Left lung (tissue), 4 donors: ENCODE measurements at regions not wholly inside any gene's neighbourhood (a gene's known extent, or its start where the extent isn't known, plus 50 kb on each side); places are given as distances from the start of the nearest gene placed in this dataset.

Experiments
- ATAC-seq: fragments of 200-7000 bp; cut with Tn5 transposase; one replicate; pipeline ENCODE4 v1.9.1; 2020; ENCODE audit warnings: moderate library complexity
- DNase-seq, 4 donors: peaks; one replicate each; pipeline ENCODE4 v3.0.0-alpha.2; 2013 to 2020
- H3K27ac ChIP-seq, 2 donors: fragments of 200-600 bp; sonication (generic) in 1 of 2; one replicate each; pipeline versions ENCODE4 v1.5.0 to v1.8.0; 2020 to 2021
- H3K27me3 ChIP-seq, 2 donors: fragments of 200-600 bp; sonication (generic) in 1 of 2; one replicate each; pipeline versions ENCODE4 v1.5.0 to v1.8.0; 2020 to 2021
- H3K36me3 ChIP-seq, 2 donors: fragments of 200-600 bp; sonication (generic) in 1 of 2; one replicate each; pipeline versions ENCODE4 v1.5.0 to v1.8.0; 2020 to 2021
- H3K4me1 ChIP-seq, 2 donors: fragments of 200-600 bp; one replicate each; pipeline ENCODE4 v1.8.0; 2021
- H3K4me3 ChIP-seq, 2 donors: fragments of 200-600 bp; sonication (generic) in 1 of 2; one replicate each; pipeline versions ENCODE4 v1.5.0 to v1.8.0; 2020 to 2021; ENCODE audit warnings: mild to moderate bottlenecking in 1 of 2
- H3K9me3 ChIP-seq, 2 donors: fragments of 200-600 bp; sonication (generic) in 1 of 2; one replicate each; pipeline versions ENCODE4 v1.5.0 to v1.8.0; 2020 to 2021
- intact Hi-C, 2 donors: fragments of 100-400 bp; cut with DNase I; formaldehyde crosslinking; loops; one replicate each; pipeline versions ENCODE4 v1.11.2 to v1.14.2; 2022
- TF ChIP-seq, protein P1 (sequence below), 2 donors: fragments of 200-600 bp; sonication (generic) in 1 of 2; IDR thresholded peaks; one replicate each; pipeline versions ENCODE4 v1.5.0 to v1.8.0; 2021; ENCODE audit warnings: antibody characterized with exemption in 2 of 2
- donor health status: DM: no; HTN: yes; CAD: no.
- donor health status: DM: no; HTN: no; CAD: no.

DNA sequence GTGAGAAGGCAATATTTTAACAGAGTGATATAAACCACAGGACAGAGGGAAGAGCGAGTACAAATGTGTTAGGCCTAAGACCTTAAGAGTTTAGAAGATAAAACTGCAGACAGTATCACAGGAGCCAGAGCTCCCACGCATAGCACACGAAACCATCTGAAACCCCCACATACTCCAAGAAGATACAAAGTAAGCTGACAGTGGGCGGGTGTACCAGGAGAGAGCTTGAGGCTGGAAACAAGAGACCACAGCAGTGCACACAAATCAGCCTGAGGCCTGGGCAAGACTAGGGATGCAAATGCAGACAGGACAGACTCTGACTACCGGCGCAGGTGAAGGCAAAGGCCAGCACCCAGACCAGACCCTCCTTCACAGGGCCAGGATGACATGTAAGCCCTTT, 54.1 kb upstream of the ARHGAP24 start:
- no peak for DNase-seq
- no peak overlapping the region for H3K4me3 ChIP-seq
- H3K36me3 ChIP-seq: no peaks in the 10 kb centered on the region
- H3K27ac ChIP-seq: no peak overlapping the region
- TF ChIP-seq, protein P1, sequence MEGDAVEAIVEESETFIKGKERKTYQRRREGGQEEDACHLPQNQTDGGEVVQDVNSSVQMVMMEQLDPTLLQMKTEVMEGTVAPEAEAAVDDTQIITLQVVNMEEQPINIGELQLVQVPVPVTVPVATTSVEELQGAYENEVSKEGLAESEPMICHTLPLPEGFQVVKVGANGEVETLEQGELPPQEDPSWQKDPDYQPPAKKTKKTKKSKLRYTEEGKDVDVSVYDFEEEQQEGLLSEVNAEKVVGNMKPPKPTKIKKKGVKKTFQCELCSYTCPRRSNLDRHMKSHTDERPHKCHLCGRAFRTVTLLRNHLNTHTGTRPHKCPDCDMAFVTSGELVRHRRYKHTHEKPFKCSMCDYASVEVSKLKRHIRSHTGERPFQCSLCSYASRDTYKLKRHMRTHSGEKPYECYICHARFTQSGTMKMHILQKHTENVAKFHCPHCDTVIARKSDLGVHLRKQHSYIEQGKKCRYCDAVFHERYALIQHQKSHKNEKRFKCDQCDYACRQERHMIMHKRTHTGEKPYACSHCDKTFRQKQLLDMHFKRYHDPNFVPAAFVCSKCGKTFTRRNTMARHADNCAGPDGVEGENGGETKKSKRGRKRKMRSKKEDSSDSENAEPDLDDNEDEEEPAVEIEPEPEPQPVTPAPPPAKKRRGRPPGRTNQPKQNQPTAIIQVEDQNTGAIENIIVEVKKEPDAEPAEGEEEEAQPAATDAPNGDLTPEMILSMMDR (IDR thresholded peaks at IDR 0.05): no peak
- H3K27me3 ChIP-seq: no peaks in the 10 kb centered on the region
- no peaks in the 10 kb centered on the region for H3K4me1 ChIP-seq
- ATAC-seq: no peak
- H3K9me3 ChIP-seq: no peaks in the 10 kb centered on the region
- intact Hi-C loops: no loop called here

DNA sequence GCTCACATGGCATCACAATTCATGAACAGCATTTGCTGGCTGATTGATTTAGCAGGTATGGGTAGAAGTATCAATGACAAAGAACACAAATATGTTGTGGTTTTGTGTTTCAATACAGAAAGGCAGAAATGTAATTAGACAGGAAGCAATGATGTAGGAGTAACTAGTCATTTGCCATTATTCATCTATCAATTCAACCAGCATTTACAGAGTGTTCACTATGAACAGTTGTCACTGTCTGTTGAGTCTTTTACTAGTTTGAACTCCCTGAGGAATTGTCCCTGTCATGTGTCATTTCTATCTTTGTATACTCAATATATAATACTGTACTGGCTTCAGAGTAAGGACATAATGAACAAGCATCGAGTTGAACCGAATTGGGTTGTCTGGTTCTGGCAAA, 51.5 kb upstream of the ARHGAP24 start:
- DNase-seq (no peak), ATAC-seq (no peak)
- Histone ChIP-seq H3K36me3 (no peaks in the 10 kb centered on the region), H3K4me1 (no peaks in the 10 kb centered on the region), H3K27ac (no peak overlapping the region), H3K9me3 (no peaks in the 10 kb centered on the region), H3K4me3 (no peak overlapping the region), H3K27me3 (no peaks in the 10 kb centered on the region)
- intact Hi-C loops: no loop called here
- TF ChIP-seq, protein P1 (IDR thresholded peaks at IDR 0.05): no peak
